NT2/D1 (cell line): ENCODE measurements at regions not wholly inside any gene's neighbourhood (a gene's known extent, or its start where the extent isn't known, plus 50 kb on each side); places are given as distances from the start of the nearest gene placed in this dataset.

ENCODE experiments used
- DNase-seq: peaks from one replicate; pipeline ENCODE4 v3.0.0-alpha.2; 2011; ENCODE audit warnings: low read depth, low spot score
- H3K27me3 ChIP-seq: 2 replicates; pipeline ENCODE4 v1.6.0; 2011; ENCODE audit warnings: mild to moderate bottlenecking; ENCODE audit not compliant: insufficient read length, insufficient read depth
- H3K36me3 ChIP-seq: 2 replicates; pipeline ENCODE4 v1.6.1; 2011; ENCODE audit warnings: mild to moderate bottlenecking, low read length, mixed read lengths; ENCODE audit not compliant: insufficient read depth, insufficient read length
- H3K4me1 ChIP-seq: 2 replicates; pipeline ENCODE4 v1.5.1; 2011; ENCODE audit not compliant: insufficient read depth, insufficient read length
- H3K4me3 ChIP-seq: 2 replicates; pipeline ENCODE4 v1.5.1; 2011; ENCODE audit warnings: low read depth; ENCODE audit not compliant: insufficient read length
- H3K9ac ChIP-seq: 2 replicates; pipeline ENCODE4 v1.6.0; 2011; ENCODE audit warnings: low read depth; ENCODE audit not compliant: insufficient read length
- H3K9me3 ChIP-seq: 2 replicates; pipeline ENCODE4 v1.5.1; 2011; ENCODE audit warnings: mild to moderate bottlenecking, low read length; ENCODE audit not compliant: insufficient read depth
- SUZ12 ChIP-seq: IDR thresholded peaks from 2 replicates; pipeline ENCODE4 v1.6.1; 2011; ENCODE audit not compliant: insufficient read length, insufficient read depth; ENCODE audit errors: extremely low read depth
- YY1 ChIP-seq: IDR thresholded peaks from 2 replicates; pipeline ENCODE4 v1.6.1; 2011; ENCODE audit not compliant: insufficient read length, insufficient read depth
- ZNF274 ChIP-seq: IDR thresholded peaks from 2 replicates; pipeline ENCODE4 v1.6.1; 2011; ENCODE audit warnings: mild to moderate bottlenecking, low read depth, low read length

GRCh38 chr2:128519517-128520215 is 201.0 kb upstream of the HS6ST1 start:
- H3K27me3 ChIP-seq, result no peaks in the 10 kb centered on the region
- TF ChIP-seq SUZ12 (no peak), ZNF274 (no peak), YY1 (no peak)

DNA sequence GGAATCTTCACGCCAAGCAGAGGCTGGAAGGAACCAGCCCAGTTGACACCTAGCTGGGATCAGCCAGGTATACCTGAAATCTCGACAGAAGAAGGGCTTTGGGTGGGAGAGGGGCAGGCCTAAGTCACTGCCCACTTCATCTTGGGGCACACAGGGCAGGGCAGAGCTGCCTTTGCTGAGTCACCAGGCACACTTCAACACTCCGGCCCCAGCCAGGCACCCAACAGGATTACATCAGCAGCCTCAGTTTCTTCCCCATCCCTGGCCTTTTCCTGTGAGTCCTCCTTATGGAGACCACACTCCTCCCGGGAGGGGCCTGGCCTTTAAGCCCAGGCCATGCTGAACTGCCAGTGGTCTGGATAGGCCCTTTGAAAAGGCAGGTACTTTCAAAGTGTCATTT is 201.7 kb upstream of the HS6ST1 start:
- Histone ChIP-seq H3K4me3 (no peak overlapping the region), H3K9ac (no peak overlapping the region), H3K4me1 (no peaks in the 10 kb centered on the region), H3K9me3 (0 out of 2 replicates have a peak, but pooled peaks cover 8% of the 10 kb centered on the region), H3K36me3 (no peaks in the 10 kb centered on the region), H3K27me3 (no peaks in the 10 kb centered on the region)
- no peak for DNase-seq
- no peak for TF ChIP-seq YY1
- no peak for TF ChIP-seq SUZ12
- no peak for TF ChIP-seq ZNF274

More at GRCh38 chr2:128519517-128520215, 201.0 kb upstream of the HS6ST1 start:
- Histone ChIP-seq H3K9ac (no peak overlapping the region), H3K4me3 (no peak overlapping the region), H3K36me3 (no peaks in the 10 kb centered on the region), H3K9me3 (0 out of 2 replicates have a peak, but pooled peaks cover 8% of the 10 kb centered on the region), H3K4me1 (no peaks in the 10 kb centered on the region)
- DNase-seq, result no peak

DNA sequence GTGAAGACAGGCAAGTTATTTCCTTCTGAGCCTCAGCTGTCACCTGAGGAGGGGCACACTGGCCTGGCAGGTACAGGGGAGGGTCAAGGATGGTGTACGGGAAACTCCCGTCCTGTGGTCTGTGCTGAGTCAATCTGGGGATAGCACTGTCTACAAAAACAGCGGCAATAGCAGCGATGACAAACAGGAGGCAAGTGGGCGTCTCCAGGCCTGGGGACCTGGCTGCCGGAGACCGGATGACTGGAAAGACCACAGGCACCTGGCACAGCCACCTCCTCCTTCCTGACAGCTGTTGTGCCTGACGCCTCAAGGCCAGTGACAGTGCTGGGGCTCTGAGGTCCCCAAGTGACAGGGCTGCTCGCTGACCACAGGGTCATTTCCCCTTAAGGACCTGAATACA is 202.1 kb upstream of the HS6ST1 start:
- H3K36me3 ChIP-seq, result no peaks in the 10 kb centered on the region
- no peak for DNase-seq
- TF ChIP-seq YY1 (no peak), ZNF274 (no peak), SUZ12 (no peak)

GRCh38 chr2:128521482-128521881 is 202.8 kb upstream of the HS6ST1 start:
- H3K9ac ChIP-seq, result no peak overlapping the region
- DNase-seq, result no peak
- H3K4me1 ChIP-seq, result peaks cover 3% of the 10 kb centered on the region
- no peaks in the 10 kb centered on the region for H3K36me3 ChIP-seq
- TF ChIP-seq ZNF274 (no peak), SUZ12 (no peak), YY1 (no peak)
- no peak overlapping the region for H3K4me3 ChIP-seq
- H3K27me3 ChIP-seq, result no peaks in the 10 kb centered on the region
- 0 out of 2 replicates have a peak, but pooled peaks cover 8% of the 10 kb centered on the region for H3K9me3 ChIP-seq

More for the DNA sequence above, 202.1 kb upstream of the HS6ST1 start:
- no peaks in the 10 kb centered on the region for H3K27me3 ChIP-seq
- no peak overlapping the region for H3K9ac ChIP-seq
- no peak overlapping the region for H3K4me3 ChIP-seq
- H3K4me1 ChIP-seq, result no peaks in the 10 kb centered on the region
- 0 out of 2 replicates have a peak, but pooled peaks cover 8% of the 10 kb centered on the region for H3K9me3 ChIP-seq

DNA sequence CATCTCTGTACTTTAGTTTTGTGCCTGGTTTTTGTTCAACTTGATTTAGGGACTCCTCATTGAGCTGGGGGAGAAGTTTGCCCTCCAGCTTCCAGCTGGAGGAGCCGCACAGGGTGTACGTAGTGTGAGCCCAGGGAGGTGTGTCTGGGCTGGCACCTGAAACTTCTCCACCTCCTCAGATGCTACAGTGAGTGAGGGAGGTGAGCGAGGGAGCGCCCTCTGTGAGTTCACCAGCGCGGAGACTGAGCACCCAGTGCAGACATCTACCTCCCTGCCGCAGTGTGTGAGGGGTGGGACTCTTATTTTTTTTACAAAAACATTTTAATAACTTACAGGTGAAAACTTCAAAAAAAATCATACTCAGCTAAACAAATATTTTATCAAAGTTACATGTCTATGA is 204.2 kb upstream of the HS6ST1 start:
- Histone ChIP-seq H3K4me1 (peaks cover 4% of the 10 kb centered on the region), H3K27me3 (no peaks in the 10 kb centered on the region), H3K4me3 (no peak overlapping the region), H3K9me3 (0 out of 2 replicates have a peak, but pooled peaks cover 8% of the 10 kb centered on the region), H3K9ac (no peak overlapping the region), H3K36me3 (no peaks in the 10 kb centered on the region)
- no peak for TF ChIP-seq YY1
- no peak for TF ChIP-seq ZNF274
- no peak for TF ChIP-seq SUZ12
- DNase-seq, result no peak

GRCh38 chr2:128523457-128523856 is 204.8 kb upstream of the HS6ST1 start:
- TF ChIP-seq ZNF274 (no peak), YY1 (no peak), SUZ12 (no peak)
- DNase-seq, result no peak
- 0 out of 2 replicates have a peak, but pooled peaks cover 8% of the 10 kb centered on the region for H3K9me3 ChIP-seq

DNA sequence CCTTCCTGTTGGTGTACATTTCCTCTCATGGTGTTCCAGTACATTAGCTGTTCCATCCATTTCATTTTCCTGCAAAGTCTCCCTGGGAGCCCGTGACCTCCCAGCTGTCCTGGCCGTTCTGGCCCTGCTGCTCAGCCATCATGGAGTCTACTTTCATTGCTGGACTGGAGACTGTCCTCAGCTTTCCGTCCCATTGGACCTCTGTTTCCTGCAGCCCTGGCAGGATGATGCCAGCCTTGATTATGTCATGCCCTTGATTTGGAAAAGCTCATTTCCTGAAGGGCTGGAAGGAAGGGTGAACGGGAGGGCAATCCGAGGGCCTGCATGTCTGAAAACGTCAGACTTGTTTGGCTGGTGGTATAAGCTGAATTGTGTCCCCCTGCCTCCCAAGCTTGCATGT is 205.5 kb upstream of the HS6ST1 start:
- Histone ChIP-seq H3K4me1 (peaks cover 7% of the 10 kb centered on the region), H3K4me3 (no peak overlapping the region), H3K9ac (no peak overlapping the region), H3K27me3 (no peaks in the 10 kb centered on the region), H3K9me3 (0 out of 2 replicates have a peak, but pooled peaks cover 8% of the 10 kb centered on the region), H3K36me3 (no peaks in the 10 kb centered on the region)
- DNase-seq, result no peak
- TF ChIP-seq SUZ12, result no peak
- no peak for TF ChIP-seq YY1
- no peak for TF ChIP-seq ZNF274

More at GRCh38 chr2:128523457-128523856, 204.8 kb upstream of the HS6ST1 start:
- Histone ChIP-seq H3K36me3 (no peaks in the 10 kb centered on the region), H3K4me3 (no peak overlapping the region), H3K4me1 (peaks cover 5% of the 10 kb centered on the region), H3K27me3 (no peaks in the 10 kb centered on the region), H3K9ac (no peak overlapping the region)
